GM21619 (cell line): ENCODE measurements at regions not wholly inside any gene's neighbourhood (a gene's known extent, or its start where the extent isn't known, plus 50 kb on each side); places are given as distances from the start of the nearest gene placed in this dataset.

Source experiments
- ATAC-seq: cut with Tn5 transposase; IDR thresholded peaks from one replicate; pipeline ENCODE4 v1.9.1; 2021; ENCODE audit not compliant: unreplicated experiment

- ATAC-seq: no peak
Observed at GRCh38 chr11:42025121-42025803, 565.8 kb upstream of the LRRC4C start.

GRCh38 chr11:42034826-42035225 lies 575.4 kb upstream of the LRRC4C start:
- ATAC-seq: no peak

GRCh38 chr11:42036201-42036600 lies 576.7 kb upstream of the LRRC4C start:
- no peak for ATAC-seq

GRCh38 chr11:42043312-42043711 lies 583.9 kb upstream of the LRRC4C start:
- ATAC-seq: no peak

- ATAC-seq: no peak
Observed at GRCh38 chr11:42047637-42048555, 588.4 kb upstream of the LRRC4C start.

- no peak for ATAC-seq
Observed at GRCh38 chr11:42049186-42049585, 589.7 kb upstream of the LRRC4C start.

GRCh38 chr11:42049650-42050049 lies 590.2 kb upstream of the LRRC4C start:
- no peak for ATAC-seq

GRCh38 chr11:42054351-42054900 lies 595.0 kb upstream of the LRRC4C start:
- no peak for ATAC-seq

- ATAC-seq: no peak
Observed at GRCh38 chr11:42055606-42056005, 596.2 kb upstream of the LRRC4C start.

- ATAC-seq: no peak
Observed at GRCh38 chr11:42058794-42059193, 599.3 kb upstream of the LRRC4C start.

GRCh38 chr11:42065199-42065598 lies 605.7 kb upstream of the LRRC4C start:
- no peak for ATAC-seq

- ATAC-seq: no peak
Observed at GRCh38 chr11:42066113-42066512, 606.7 kb upstream of the LRRC4C start.

- no peak for ATAC-seq
Observed at GRCh38 chr11:42074306-42074705, 614.9 kb upstream of the LRRC4C start.

- no peak for ATAC-seq
Observed at GRCh38 chr11:42075180-42075579, 615.7 kb upstream of the LRRC4C start.

- ATAC-seq: no peak
Observed at GRCh38 chr11:42077794-42078193, 618.3 kb upstream of the LRRC4C start.

- no peak for ATAC-seq
Observed at GRCh38 chr11:42085736-42086135, 626.3 kb upstream of the LRRC4C start.

- ATAC-seq: no peak
Observed at GRCh38 chr11:42093541-42093940, 634.1 kb upstream of the LRRC4C start.

GRCh38 chr11:42098075-42098474 lies 638.6 kb upstream of the LRRC4C start:
- ATAC-seq: no peak

GRCh38 chr11:42112866-42113265 lies 653.4 kb upstream of the LRRC4C start:
- ATAC-seq: no peak

- ATAC-seq: no peak
Observed at GRCh38 chr11:42114927-42115326, 655.5 kb upstream of the LRRC4C start.

- ATAC-seq: no peak
Observed at GRCh38 chr11:42138454-42138853, 679.0 kb upstream of the LRRC4C start.

GRCh38 chr11:42145311-42145710 lies 685.9 kb upstream of the LRRC4C start:
- ATAC-seq: no peak
